ENCODE measurements at regions not wholly inside any gene's neighbourhood (a gene's known extent, or its start where the extent isn't known, plus 50 kb on each side); places are given as distances from the start of the nearest gene placed in this dataset.

- no peak overlapping the region for H3K27ac ChIP-seq (ENCODE audit: low read length)
- DNase-seq: no peak
- no peaks in the 10 kb centered on the region for H3K36me3 ChIP-seq (ENCODE audit: insufficient read depth, low read length)
- H3K4me2 ChIP-seq (ENCODE audit: insufficient read depth, low read length): no peak overlapping the region
- ATAC-seq (ENCODE audit: insufficient read depth, low read depth): no peak
- H4K20me1 ChIP-seq (ENCODE audit: insufficient read depth, low read length): no peaks in the 10 kb centered on the region
- no peak overlapping the region for H3K4me3 ChIP-seq (ENCODE audit: low read depth in 1 of 2, low read length in 2 of 2)
- no peak overlapping the region for H3K9ac ChIP-seq (ENCODE audit: low read depth, low read length)
- no peaks in the 10 kb centered on the region for H3K4me1 ChIP-seq (ENCODE audit: insufficient read depth, low read length)
- H2AFZ ChIP-seq (ENCODE audit: low read depth, low read length): no peak overlapping the region
- no peaks in the 10 kb centered on the region for H3K9me3 ChIP-seq (ENCODE audit: insufficient read depth, low read length, severe bottlenecking)
- H3K27me3 ChIP-seq (ENCODE audit: insufficient read depth, low read length, poor library complexity): no peaks in the 10 kb centered on the region
- no peaks in the 10 kb centered on the region for H3K79me2 ChIP-seq (ENCODE audit: insufficient read depth, low read length)
- TF ChIP-seq CTCF (IDR thresholded peaks at IDR 0.05; ENCODE audit: borderline replicate concordance, extremely low read depth, low read length, poor library complexity, severe bottlenecking) (no peak), EZH2 (IDR thresholded peaks at IDR 0.05; ENCODE audit: borderline replicate concordance, low read depth, low read length, severe bottlenecking) (no peak)
Observed at GRCh38 chr2:6203291-6203959, 511.2 kb downstream of the SOX11 start.

- no peak for ATAC-seq (ENCODE audit: insufficient read depth, low read depth)
- no peaks in the 10 kb centered on the region for H3K79me2 ChIP-seq (ENCODE audit: insufficient read depth, low read length)
Observed at GRCh38 chr2:6206882-6207281, 514.7 kb downstream of the SOX11 start.

GRCh38 chr2:6211236-6211635 lies 519.1 kb downstream of the SOX11 start:
- H3K4me1 ChIP-seq (ENCODE audit: insufficient read depth, low read length): no peaks in the 10 kb centered on the region
- no peaks in the 10 kb centered on the region for H3K27me3 ChIP-seq (ENCODE audit: insufficient read depth, low read length, poor library complexity)
- H3K9ac ChIP-seq (ENCODE audit: low read depth, low read length): no peak overlapping the region
- TF ChIP-seq EZH2 (IDR thresholded peaks at IDR 0.05; ENCODE audit: borderline replicate concordance, low read depth, low read length, severe bottlenecking): no peak
- no peak for TF ChIP-seq CTCF (IDR thresholded peaks at IDR 0.05; ENCODE audit: borderline replicate concordance, extremely low read depth, low read length, poor library complexity, severe bottlenecking)
- no peaks in the 10 kb centered on the region for H4K20me1 ChIP-seq (ENCODE audit: insufficient read depth, low read length)
- no peak overlapping the region for H3K4me2 ChIP-seq (ENCODE audit: insufficient read depth, low read length)
- H3K36me3 ChIP-seq (ENCODE audit: insufficient read depth, low read length): no peaks in the 10 kb centered on the region
- no peak for DNase-seq
- no peak overlapping the region for H3K27ac ChIP-seq (ENCODE audit: low read length)
- H3K79me2 ChIP-seq (ENCODE audit: insufficient read depth, low read length): no peaks in the 10 kb centered on the region
- no peaks in the 10 kb centered on the region for H3K9me3 ChIP-seq (ENCODE audit: insufficient read depth, low read length, severe bottlenecking)
- no peak overlapping the region for H2AFZ ChIP-seq (ENCODE audit: low read depth, low read length)
- no peak overlapping the region for H3K4me3 ChIP-seq (ENCODE audit: low read depth in 1 of 2, low read length in 2 of 2)
- no peak for ATAC-seq (ENCODE audit: insufficient read depth, low read depth)

More at GRCh38 chr2:6206882-6207281, 514.7 kb downstream of the SOX11 start:
- no peaks in the 10 kb centered on the region for H4K20me1 ChIP-seq (ENCODE audit: insufficient read depth, low read length)
- H2AFZ ChIP-seq (ENCODE audit: low read depth, low read length): no peak overlapping the region
- H3K9ac ChIP-seq (ENCODE audit: low read depth, low read length): no peak overlapping the region
- no peaks in the 10 kb centered on the region for H3K9me3 ChIP-seq (ENCODE audit: insufficient read depth, low read length, severe bottlenecking)
- H3K27me3 ChIP-seq (ENCODE audit: insufficient read depth, low read length, poor library complexity): no peaks in the 10 kb centered on the region
- H3K27ac ChIP-seq (ENCODE audit: low read length): no peak overlapping the region
- no peak overlapping the region for H3K4me2 ChIP-seq (ENCODE audit: insufficient read depth, low read length)
- no peaks in the 10 kb centered on the region for H3K4me1 ChIP-seq (ENCODE audit: insufficient read depth, low read length)
- no peak for DNase-seq
- H3K36me3 ChIP-seq (ENCODE audit: insufficient read depth, low read length): no peaks in the 10 kb centered on the region
- H3K4me3 ChIP-seq (ENCODE audit: low read depth in 1 of 2, low read length in 2 of 2): no peak overlapping the region
- no peak for TF ChIP-seq EZH2 (IDR thresholded peaks at IDR 0.05; ENCODE audit: borderline replicate concordance, low read depth, low read length, severe bottlenecking)
- no peak for TF ChIP-seq CTCF (IDR thresholded peaks at IDR 0.05; ENCODE audit: borderline replicate concordance, extremely low read depth, low read length, poor library complexity, severe bottlenecking)
